A673 (cell line): ENCODE measurements at regions not wholly inside any gene's neighbourhood (a gene's known extent, or its start where the extent isn't known, plus 50 kb on each side); places are given as distances from the start of the nearest gene placed in this dataset.

ENCODE experiments used
- EZH2 ChIP-seq: fragments of 200-600 bp; sonication (generic); IDR thresholded peaks from 2 replicates; pipeline ENCODE4 v1.6.1; 2017; ENCODE audit warnings: borderline replicate concordance, low read depth, mild to moderate bottlenecking, mixed read lengths, antibody characterized with exemption, low read length; ENCODE audit not compliant: poor library complexity, severe bottlenecking
- TF ChIP-seq, protein P1 (sequence below): fragments of 300-800, 200-600 bp; sonication (generic); conservative IDR thresholded peaks from 2 replicates; pipeline ENCODE4 v1.5.1; 2017; ENCODE audit warnings: low read depth, mild to moderate bottlenecking, antibody characterized with exemption, low read length, moderate library complexity, mixed read lengths

DNA sequence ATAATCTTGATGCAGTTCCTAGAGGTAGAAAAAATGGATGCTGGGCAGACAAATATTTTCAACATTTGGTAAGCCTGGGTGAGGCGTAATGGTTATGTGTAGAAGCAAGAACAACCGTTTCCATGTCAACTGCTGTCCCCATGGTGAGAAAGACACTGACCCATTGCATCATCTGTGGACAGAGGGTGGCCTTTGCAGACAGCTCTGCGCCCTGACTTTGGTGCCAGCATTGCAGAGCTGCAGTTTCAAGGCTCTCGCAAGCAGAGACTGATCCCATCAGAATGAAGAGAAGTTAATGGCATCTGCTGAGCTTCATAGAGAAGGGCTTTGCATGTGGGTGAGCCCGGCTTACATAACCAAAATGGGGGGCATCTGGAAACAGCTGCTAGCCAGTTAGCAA lies 179.0 kb upstream of the ADRA1B start:
- TF ChIP-seq, protein P1, sequence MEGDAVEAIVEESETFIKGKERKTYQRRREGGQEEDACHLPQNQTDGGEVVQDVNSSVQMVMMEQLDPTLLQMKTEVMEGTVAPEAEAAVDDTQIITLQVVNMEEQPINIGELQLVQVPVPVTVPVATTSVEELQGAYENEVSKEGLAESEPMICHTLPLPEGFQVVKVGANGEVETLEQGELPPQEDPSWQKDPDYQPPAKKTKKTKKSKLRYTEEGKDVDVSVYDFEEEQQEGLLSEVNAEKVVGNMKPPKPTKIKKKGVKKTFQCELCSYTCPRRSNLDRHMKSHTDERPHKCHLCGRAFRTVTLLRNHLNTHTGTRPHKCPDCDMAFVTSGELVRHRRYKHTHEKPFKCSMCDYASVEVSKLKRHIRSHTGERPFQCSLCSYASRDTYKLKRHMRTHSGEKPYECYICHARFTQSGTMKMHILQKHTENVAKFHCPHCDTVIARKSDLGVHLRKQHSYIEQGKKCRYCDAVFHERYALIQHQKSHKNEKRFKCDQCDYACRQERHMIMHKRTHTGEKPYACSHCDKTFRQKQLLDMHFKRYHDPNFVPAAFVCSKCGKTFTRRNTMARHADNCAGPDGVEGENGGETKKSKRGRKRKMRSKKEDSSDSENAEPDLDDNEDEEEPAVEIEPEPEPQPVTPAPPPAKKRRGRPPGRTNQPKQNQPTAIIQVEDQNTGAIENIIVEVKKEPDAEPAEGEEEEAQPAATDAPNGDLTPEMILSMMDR = no peak
- TF ChIP-seq EZH2 = no peak
